Glutamatergic neuron (in vitro differentiated cells): ENCODE measurements at regions not wholly inside any gene's neighbourhood (a gene's known extent, or its start where the extent isn't known, plus 50 kb on each side); places are given as distances from the start of the nearest gene placed in this dataset.

Experiments used
- DNase-seq: peaks from one replicate; pipeline ENCODE4 v3.0.0; 2022
- H3K27ac Mint-ChIP-seq: one replicate; pipeline ENCODE4 v1.8.0; 2020; ENCODE audit warnings: mild to moderate bottlenecking, mixed read lengths, inconsistent platforms; ENCODE audit not compliant: unreplicated experiment
- H3K27me3 Mint-ChIP-seq: one replicate; pipeline ENCODE4 v1.8.0; 2020; ENCODE audit warnings: mild to moderate bottlenecking, moderate library complexity, mixed read lengths, inconsistent platforms; ENCODE audit not compliant: unreplicated experiment
- H3K36me3 Mint-ChIP-seq: one replicate; pipeline ENCODE4 v1.8.0; 2020; ENCODE audit warnings: mild to moderate bottlenecking, mixed read lengths, inconsistent platforms; ENCODE audit not compliant: unreplicated experiment
- H3K4me1 Mint-ChIP-seq: one replicate; pipeline ENCODE4 v1.8.0; 2020; ENCODE audit warnings: mild to moderate bottlenecking, low read depth, mixed read lengths, inconsistent platforms; ENCODE audit not compliant: unreplicated experiment
- H3K4me3 Mint-ChIP-seq: one replicate; pipeline ENCODE4 v1.8.0; 2020; ENCODE audit warnings: mild to moderate bottlenecking, mixed read lengths, inconsistent platforms; ENCODE audit not compliant: unreplicated experiment
- H3K9me3 Mint-ChIP-seq: one replicate; pipeline ENCODE4 v1.8.0; 2020; ENCODE audit warnings: mild to moderate bottlenecking, moderate library complexity, mixed read lengths, inconsistent platforms; ENCODE audit not compliant: unreplicated experiment
- CTCF ChIP-seq: fragments of 200-600 bp; sonication (generic); IDR thresholded peaks from one replicate; pipeline ENCODE4 v1.5.0; 2021; ENCODE audit not compliant: partially characterized antibody, unreplicated experiment

- H3K36me3 Mint-ChIP-seq = no peaks in the 10 kb centered on the region
- no peak overlapping the region for H3K4me3 Mint-ChIP-seq
- H3K27ac Mint-ChIP-seq = peak overlapping the region; percentile 87
- peaks cover 2% of the 10 kb centered on the region for H3K9me3 Mint-ChIP-seq
- H3K27me3 Mint-ChIP-seq = peaks cover 4% of the 10 kb centered on the region
- peaks cover 15% of the 10 kb centered on the region for H3K4me1 Mint-ChIP-seq
- DNase-seq = no peak
- TF ChIP-seq CTCF = no peak
Measured at GRCh38 chr5:61631438-61631941, 299.4 kb downstream of the ZSWIM6 start.

GRCh38 chr5:61632064-61632463 lies 300.0 kb downstream of the ZSWIM6 start:
- peak overlapping the region; percentile 87 for H3K27ac Mint-ChIP-seq
- H3K4me1 Mint-ChIP-seq = peaks cover 18% of the 10 kb centered on the region
- DNase-seq = no peak
- H3K4me3 Mint-ChIP-seq = no peak overlapping the region
- H3K27me3 Mint-ChIP-seq = peaks cover 6% of the 10 kb centered on the region
- no peaks in the 10 kb centered on the region for H3K36me3 Mint-ChIP-seq
- TF ChIP-seq CTCF = no peak
- H3K9me3 Mint-ChIP-seq = peaks cover 2% of the 10 kb centered on the region

- Mint-ChIP-seq H3K9me3 (peaks cover 4% of the 10 kb centered on the region), H3K4me3 (no peak overlapping the region), H3K36me3 (no peaks in the 10 kb centered on the region), H3K4me1 (peaks cover 38% of the 10 kb centered on the region), H3K27ac (no peak overlapping the region), H3K27me3 (peaks cover 2% of the 10 kb centered on the region)
- TF ChIP-seq CTCF = no peak
- no peak for DNase-seq
Measured at GRCh38 chr5:61635271-61635670, 303.2 kb downstream of the ZSWIM6 start.

- peaks cover 31% of the 10 kb centered on the region for H3K4me1 Mint-ChIP-seq
Measured at GRCh38 chr5:61637566-61637965, 305.5 kb downstream of the ZSWIM6 start.

More at GRCh38 chr5:61637566-61637965, 305.5 kb downstream of the ZSWIM6 start:
- peak; percentile 40 for DNase-seq
- H3K36me3 Mint-ChIP-seq = no peaks in the 10 kb centered on the region
- peaks cover 2% of the 10 kb centered on the region for H3K9me3 Mint-ChIP-seq
- TF ChIP-seq CTCF = no peak
- peaks cover 6% of the 10 kb centered on the region for H3K27me3 Mint-ChIP-seq
- no peak overlapping the region for H3K4me3 Mint-ChIP-seq
- H3K27ac Mint-ChIP-seq = no peak overlapping the region
